ENCODE measurements at regions not wholly inside any gene's neighbourhood (a gene's known extent, or its start where the extent isn't known, plus 50 kb on each side); places are given as distances from the start of the nearest gene placed in this dataset.

DNA sequence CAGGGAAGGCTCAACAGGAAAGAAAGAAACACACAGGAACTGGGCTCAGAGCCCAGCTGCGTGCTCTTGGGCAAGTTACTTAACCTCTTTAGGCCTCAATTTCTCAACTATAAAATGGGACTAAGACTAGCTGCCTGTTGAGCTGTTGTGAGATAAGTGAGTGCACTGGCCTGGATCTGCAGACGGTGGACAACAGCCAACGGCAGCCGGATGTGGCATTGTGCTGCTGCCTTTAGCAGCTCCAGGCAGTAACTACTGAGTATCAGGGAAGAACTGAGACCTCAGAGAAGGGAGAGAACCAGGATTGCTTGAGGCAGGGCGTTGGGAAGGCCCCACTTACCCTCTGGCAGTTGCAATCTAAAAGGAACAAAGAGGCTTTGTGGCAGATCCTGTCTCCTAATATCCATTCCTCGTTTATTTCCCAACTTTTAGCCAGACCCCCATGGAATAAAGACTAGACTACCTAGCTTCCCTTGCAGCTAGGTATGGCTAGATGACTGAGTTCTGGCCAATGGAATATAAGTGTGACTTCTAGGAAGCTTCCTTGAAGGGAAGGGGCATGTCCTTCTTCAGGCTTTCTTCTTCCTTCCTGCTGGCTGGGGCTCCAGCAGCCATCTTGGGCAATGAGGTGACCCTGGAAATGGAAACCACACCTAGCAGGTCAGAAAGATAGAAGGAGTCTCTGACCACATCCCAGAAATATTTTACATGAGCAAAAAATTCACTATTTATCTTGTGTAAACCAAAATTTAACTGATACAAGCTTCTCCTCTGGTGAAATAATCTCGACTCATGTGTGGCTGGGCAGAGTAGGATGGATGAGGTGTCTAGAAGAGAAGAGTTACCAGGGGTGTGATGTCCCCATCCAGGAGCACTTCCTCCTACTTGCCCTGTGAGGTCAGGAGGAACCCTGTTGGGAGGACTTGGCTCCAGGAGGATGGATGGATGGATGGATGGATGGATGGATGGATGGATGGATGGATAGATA lies 67.6 kb downstream of the MRPL14 start (continued):
- TF ChIP-seq ARID4B (CRISPR knock-in tag; IDR thresholded peaks at IDR 0.05) (0 out of 2 replicates have a peak, but pooled peaks have one; percentile 36), ESRRA (IDR thresholded peaks at IDR 0.05; ENCODE audit: borderline replicate concordance, low read depth) (peak; percentile 83), CBFB (CRISPR knock-in tag; IDR thresholded peaks at IDR 0.05) (0 out of 2 replicates have a peak, but pooled peaks have one; percentile 1), SNAPC5 (CRISPR knock-in tag; IDR thresholded peaks at IDR 0.05) (no peak)
- TF ChIP-seq, protein P1, sequence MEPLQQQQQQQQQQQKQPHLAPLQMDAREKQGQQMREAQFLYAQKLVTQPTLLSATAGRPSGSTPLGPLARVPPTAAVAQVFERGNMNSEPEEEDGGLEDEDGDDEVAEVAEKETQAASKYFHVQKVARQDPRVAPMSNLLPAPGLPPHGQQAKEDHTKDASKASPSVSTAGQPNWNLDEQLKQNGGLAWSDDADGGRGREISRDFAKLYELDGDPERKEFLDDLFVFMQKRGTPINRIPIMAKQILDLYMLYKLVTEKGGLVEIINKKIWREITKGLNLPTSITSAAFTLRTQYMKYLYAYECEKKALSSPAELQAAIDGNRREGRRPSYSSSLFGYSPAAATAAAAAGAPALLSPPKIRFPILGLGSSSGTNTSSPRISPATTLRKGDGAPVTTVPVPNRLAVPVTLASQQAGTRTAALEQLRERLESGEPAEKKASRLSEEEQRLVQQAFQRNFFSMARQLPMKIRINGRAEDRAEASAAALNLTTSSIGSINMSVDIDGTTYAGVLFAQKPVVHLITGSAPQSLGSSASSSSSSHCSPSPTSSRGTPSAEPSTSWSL (CRISPR knock-in tag; IDR thresholded peaks at IDR 0.05; ENCODE audit: borderline replicate concordance) = 0 out of 2 replicates have a peak, but pooled peaks have one; percentile 7

Data from K562 (cell line).